B cell (primary cell): ENCODE measurements at regions not wholly inside any gene's neighbourhood (a gene's known extent, or its start where the extent isn't known, plus 50 kb on each side); places are given as distances from the start of the nearest gene placed in this dataset.

Experiments used
- CTCF ChIP-seq: fragments of 200-600 bp; IDR thresholded peaks from one replicate; pipeline ENCODE4 v1.8.0; 2022; ENCODE audit warnings: antibody characterized with exemption, mild to moderate bottlenecking
- EZH2 ChIP-seq: IDR thresholded peaks from 2 replicates; pipeline ENCODE4 v1.6.1; 2012; ENCODE audit warnings: borderline replicate concordance, low read depth, mild to moderate bottlenecking, moderate library complexity, low read length; ENCODE audit not compliant: insufficient read depth, poor library complexity, severe bottlenecking

GRCh38 chr6:40290816-40291215, 296.3 kb downstream of the LRFN2 start:
- TF ChIP-seq CTCF (no peak), EZH2 (no peak)
